DND-41 (cell line): ENCODE measurements at regions not wholly inside any gene's neighbourhood (a gene's known extent, or its start where the extent isn't known, plus 50 kb on each side); places are given as distances from the start of the nearest gene placed in this dataset.

Experiments used
- CTCF ChIP-seq: IDR thresholded peaks from 2 replicates; pipeline ENCODE4 v1.5.1; 2012; ENCODE audit warnings: borderline replicate concordance, low read length, moderate library complexity, mild to moderate bottlenecking; ENCODE audit not compliant: poor library complexity, severe bottlenecking; ENCODE audit errors: extremely low read depth
- EZH2 ChIP-seq: IDR thresholded peaks from 3 replicates; pipeline ENCODE4 v1.6.1; 2012; ENCODE audit warnings: borderline replicate concordance, low read depth, mild to moderate bottlenecking, moderate library complexity, low read length, inconsistent platforms; ENCODE audit not compliant: severe bottlenecking

- TF ChIP-seq CTCF (no peak), EZH2 (no peak)
These were observed 77.6 kb upstream of the CCDC80 start for GRCh38 chr3:112718516-112718915.
